MM.1S (cell line): ENCODE measurements at regions not wholly inside any gene's neighbourhood (a gene's known extent, or its start where the extent isn't known, plus 50 kb on each side); places are given as distances from the start of the nearest gene placed in this dataset.

Experiments used
- DNase-seq: peaks from one replicate; pipeline ENCODE4 v3.0.0-alpha.2; 2015
- H2AFZ ChIP-seq: fragments of 300-600 bp; sonication (generic); 2 replicates; pipeline ENCODE4 v1.6.0; 2016; ENCODE audit warnings: antibody characterized with exemption, low read length
- H3F3A ChIP-seq: fragments of 300-600 bp; sonication (generic); 2 replicates; pipeline ENCODE4 v1.6.1; 2016; ENCODE audit warnings: mild to moderate bottlenecking, antibody characterized with exemption, low read length, moderate library complexity, mixed read lengths; ENCODE audit not compliant: insufficient read depth
- H3K27ac ChIP-seq: fragments of 300-600 bp; sonication (generic); 2 replicates; pipeline ENCODE4 v1.5.1; 2016; ENCODE audit warnings: mild to moderate bottlenecking, low read length
- H3K27me3 ChIP-seq: fragments of 300-600 bp; sonication (generic); replicated peaks from 2 replicates; pipeline ENCODE4 v1.6.0; 2016; ENCODE audit warnings: low read length; ENCODE audit not compliant: insufficient read depth
- H3K36me3 ChIP-seq: fragments of 300-600 bp; sonication (generic); replicated peaks from 2 replicates; pipeline ENCODE4 v1.6.1; 2016; ENCODE audit warnings: mild to moderate bottlenecking, low read length, mixed read lengths; ENCODE audit not compliant: insufficient read depth
- H3K4me1 ChIP-seq: fragments of 300-600 bp; sonication (generic); 2 replicates; pipeline ENCODE4 v1.6.1; 2016; ENCODE audit warnings: low read length, mixed read lengths
- H3K4me2 ChIP-seq: fragments of 300-600 bp; sonication (generic); 2 replicates; pipeline ENCODE4 v1.6.0; 2016; ENCODE audit warnings: low read depth, low read length
- H3K4me3 ChIP-seq: fragments of 300-600 bp; sonication (generic); 2 replicates; pipeline ENCODE4 v1.5.1; 2016; ENCODE audit warnings: low read length, mixed read lengths
- H3K79me2 ChIP-seq: fragments of 300-600 bp; sonication (generic); 2 replicates; pipeline ENCODE4 v1.6.1; 2016; ENCODE audit warnings: mixed run types, low read length, mixed read lengths
- H3K9ac ChIP-seq: fragments of 300-600 bp; sonication (generic); 2 replicates; pipeline ENCODE4 v1.6.1; 2016; ENCODE audit warnings: low read length, mixed read lengths
- H3K9me2 ChIP-seq: fragments of 300-600 bp; sonication (generic); replicated peaks from 2 replicates; pipeline ENCODE4 v1.6.1; 2016; ENCODE audit warnings: mild to moderate bottlenecking, low read length, mixed read lengths; ENCODE audit not compliant: insufficient read depth
- H3K9me3 ChIP-seq: fragments of 300-600 bp; sonication (generic); replicated peaks from 2 replicates; pipeline ENCODE4 v1.6.1; 2016; ENCODE audit warnings: mild to moderate bottlenecking, low read length, mixed read lengths; ENCODE audit not compliant: insufficient read depth
- H4K20me1 ChIP-seq: fragments of 300-600 bp; sonication (generic); 2 replicates; pipeline ENCODE4 v1.6.1; 2016; ENCODE audit warnings: mild to moderate bottlenecking, low read length, moderate library complexity, mixed read lengths; ENCODE audit not compliant: insufficient read depth
- CTCF ChIP-seq: fragments of 300-600 bp; sonication (generic); IDR thresholded peaks from 2 replicates; pipeline ENCODE4 v1.5.1; 2016; ENCODE audit warnings: antibody characterized with exemption, low read length, mixed read lengths
- EZH2 ChIP-seq: fragments of 300-600 bp; sonication (generic); optimal IDR thresholded peaks from 2 replicates; pipeline ENCODE3; 2017; ENCODE audit warnings: low read depth, mild to moderate bottlenecking, antibody characterized with exemption, low read length, mixed read lengths
- EZH2phosphoT487 ChIP-seq: fragments of 300-600 bp; sonication (generic); IDR thresholded peaks from 2 replicates; pipeline ENCODE4 v1.6.1; 2018; ENCODE audit warnings: antibody characterized with exemption, low read length

DNA sequence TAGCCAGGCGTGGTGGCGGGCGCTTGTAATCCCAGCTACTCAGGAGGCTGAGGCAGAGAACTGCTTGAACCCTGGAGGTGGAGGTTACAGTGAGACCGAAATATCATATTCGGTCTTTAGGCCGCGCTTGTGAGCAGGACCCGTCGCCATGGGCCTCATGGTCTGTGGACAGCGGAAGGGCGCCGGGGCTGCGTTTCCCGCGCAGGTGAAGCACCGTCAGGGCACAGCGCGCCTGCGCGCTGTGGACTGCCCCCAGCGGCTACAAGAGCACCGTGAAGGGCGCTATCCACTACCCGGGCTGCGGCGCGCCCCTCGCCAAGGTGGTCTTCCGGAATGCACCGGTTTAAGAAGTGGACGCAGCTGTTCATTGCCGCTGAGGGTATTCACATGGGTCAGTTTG is 482.0 kb upstream of the NAALADL2 start:
- DNase-seq, result no peak
- H3K27ac ChIP-seq, result no peak overlapping the region
- H3K4me1 ChIP-seq, result no peaks in the 10 kb centered on the region
- H3F3A ChIP-seq, result no peaks in the 10 kb centered on the region
- H4K20me1 ChIP-seq, result no peaks in the 10 kb centered on the region
- no peak overlapping the region for H3K4me3 ChIP-seq
- no peak overlapping the region for H3K9ac ChIP-seq
- no peaks in the 10 kb centered on the region for H3K36me3 ChIP-seq
- H3K4me2 ChIP-seq, result no peak overlapping the region
- H2AFZ ChIP-seq, result no peak overlapping the region
- no peaks in the 10 kb centered on the region for H3K27me3 ChIP-seq
- no peaks in the 10 kb centered on the region for H3K9me2 ChIP-seq
- H3K79me2 ChIP-seq, result no peaks in the 10 kb centered on the region
- TF ChIP-seq EZH2 (no peak), CTCF (no peak), EZH2phosphoT487 (no peak)
- no peaks in the 10 kb centered on the region for H3K9me3 ChIP-seq

DNA sequence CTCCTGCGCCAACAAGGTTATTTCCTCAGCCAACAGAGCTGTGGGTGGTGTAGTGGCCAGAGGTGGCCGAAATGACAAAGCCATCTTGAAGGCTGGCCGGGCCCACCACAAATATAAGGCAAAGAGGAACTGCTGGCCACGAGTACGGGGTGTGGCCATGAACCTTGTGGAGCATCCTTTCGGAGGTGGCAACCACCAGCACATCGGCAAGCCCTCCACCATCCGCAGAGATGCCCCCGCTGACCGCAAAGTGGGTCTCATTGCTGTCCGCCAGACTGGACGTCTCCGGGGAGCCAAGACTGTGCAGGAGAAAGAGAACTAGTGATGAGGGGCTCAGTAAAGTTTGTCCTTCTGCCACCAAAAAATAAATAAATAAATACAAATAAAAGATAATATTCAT is 481.4 kb upstream of the NAALADL2 start:
- H3K9me3 ChIP-seq, result no peaks in the 10 kb centered on the region
- H3K27me3 ChIP-seq, result no peaks in the 10 kb centered on the region
- TF ChIP-seq CTCF (no peak), EZH2phosphoT487 (no peak), EZH2 (no peak)
- H2AFZ ChIP-seq, result no peak overlapping the region
- no peak for DNase-seq
- H3K9me2 ChIP-seq, result no peaks in the 10 kb centered on the region
- no peaks in the 10 kb centered on the region for H3K36me3 ChIP-seq
- H3K4me3 ChIP-seq, result no peak overlapping the region
- H3K4me2 ChIP-seq, result no peak overlapping the region
- no peak overlapping the region for H3K27ac ChIP-seq
- H4K20me1 ChIP-seq, result no peaks in the 10 kb centered on the region
- H3K4me1 ChIP-seq, result no peaks in the 10 kb centered on the region
- H3F3A ChIP-seq, result no peaks in the 10 kb centered on the region
- H3K9ac ChIP-seq, result no peak overlapping the region
- H3K79me2 ChIP-seq, result no peaks in the 10 kb centered on the region

- H3K9me3 ChIP-seq, result no peaks in the 10 kb centered on the region
- no peak overlapping the region for H3K9ac ChIP-seq
- DNase-seq, result no peak
- H3K27ac ChIP-seq, result no peak overlapping the region
- H3K9me2 ChIP-seq, result no peaks in the 10 kb centered on the region
- no peak overlapping the region for H2AFZ ChIP-seq
- H3F3A ChIP-seq, result no peaks in the 10 kb centered on the region
- TF ChIP-seq EZH2phosphoT487, result no peak
- no peaks in the 10 kb centered on the region for H3K4me1 ChIP-seq
- H3K4me3 ChIP-seq, result no peak overlapping the region
- H4K20me1 ChIP-seq, result no peaks in the 10 kb centered on the region
- no peaks in the 10 kb centered on the region for H3K79me2 ChIP-seq
- no peaks in the 10 kb centered on the region for H3K27me3 ChIP-seq
- H3K4me2 ChIP-seq, result no peak overlapping the region
- no peaks in the 10 kb centered on the region for H3K36me3 ChIP-seq
These were observed 476.3 kb upstream of the NAALADL2 start for GRCh38 chr3:174382878-174383277.

DNA sequence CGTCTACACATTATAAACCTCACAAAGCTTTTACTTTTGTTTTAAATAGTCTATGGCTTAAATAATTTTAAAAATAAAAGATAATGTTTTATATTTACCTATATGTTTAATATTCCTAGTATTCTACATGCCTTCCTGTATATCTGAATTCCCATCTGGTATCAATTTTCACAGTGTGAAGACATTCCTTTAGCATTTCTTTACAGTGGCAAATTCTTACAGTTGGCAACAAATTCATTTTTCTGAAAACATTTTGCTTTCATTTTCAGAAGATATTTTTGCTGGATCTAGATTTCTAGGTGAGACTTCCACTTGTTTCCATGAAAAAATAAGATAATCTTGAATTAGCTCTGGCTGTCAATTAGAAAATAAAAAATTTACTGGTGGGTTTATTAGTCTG is 471.4 kb upstream of the NAALADL2 start:
- Histone ChIP-seq H3K9ac (no peak overlapping the region), H3K27ac (no peak overlapping the region), H3K4me2 (no peak overlapping the region), H2AFZ (no peak overlapping the region), H3K79me2 (no peaks in the 10 kb centered on the region), H4K20me1 (no peaks in the 10 kb centered on the region), H3K4me1 (no peaks in the 10 kb centered on the region), H3K36me3 (no peaks in the 10 kb centered on the region), H3K4me3 (no peak overlapping the region), H3K27me3 (no peaks in the 10 kb centered on the region), H3K9me2 (no peaks in the 10 kb centered on the region), H3K9me3 (no peaks in the 10 kb centered on the region), H3F3A (no peaks in the 10 kb centered on the region)
- DNase-seq, result no peak
- TF ChIP-seq EZH2 (no peak), CTCF (no peak), EZH2phosphoT487 (no peak)
